22Rv1 (cell line): ENCODE measurements at regions not wholly inside any gene's neighbourhood (a gene's known extent, or its start where the extent isn't known, plus 50 kb on each side); places are given as distances from the start of the nearest gene placed in this dataset.

Source experiments
- H3K27ac ChIP-seq: fragments of 450-650 bp; 2 replicates; pipeline ENCODE4 v1.5.1; 2017
- ZFX ChIP-seq: fragments of 450-650 bp; IDR thresholded peaks from 2 replicates; pipeline ENCODE4 v1.6.1; 2017; ENCODE audit warnings: antibody characterized with exemption, borderline replicate concordance
- TF ChIP-seq, protein P1 (sequence below): fragments of 450-650 bp; IDR thresholded peaks from 2 replicates; pipeline ENCODE4 v1.5.1; 2017; ENCODE audit warnings: mild to moderate bottlenecking

DNA sequence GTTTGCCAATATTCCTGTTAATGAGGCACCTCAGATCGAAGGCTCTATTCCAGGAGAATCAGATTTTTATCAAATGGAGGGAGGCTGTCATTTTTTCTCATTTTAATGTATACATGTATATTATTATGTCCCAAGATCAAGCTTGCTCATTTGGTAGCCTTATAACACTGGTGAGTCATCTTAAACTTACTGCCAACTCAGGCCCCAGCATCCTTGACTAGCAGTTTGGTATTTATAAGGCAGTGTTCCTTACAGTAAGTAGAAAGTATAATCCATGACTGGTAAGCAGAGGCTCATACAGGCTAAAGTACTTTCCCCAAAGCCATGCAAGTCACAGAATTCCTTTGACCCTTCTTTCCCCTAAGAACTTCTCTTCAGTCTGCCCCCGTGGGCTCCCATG, 90.7 kb upstream of the NR3C1 start:
- no peak overlapping the region for H3K27ac ChIP-seq
- TF ChIP-seq, protein P1, sequence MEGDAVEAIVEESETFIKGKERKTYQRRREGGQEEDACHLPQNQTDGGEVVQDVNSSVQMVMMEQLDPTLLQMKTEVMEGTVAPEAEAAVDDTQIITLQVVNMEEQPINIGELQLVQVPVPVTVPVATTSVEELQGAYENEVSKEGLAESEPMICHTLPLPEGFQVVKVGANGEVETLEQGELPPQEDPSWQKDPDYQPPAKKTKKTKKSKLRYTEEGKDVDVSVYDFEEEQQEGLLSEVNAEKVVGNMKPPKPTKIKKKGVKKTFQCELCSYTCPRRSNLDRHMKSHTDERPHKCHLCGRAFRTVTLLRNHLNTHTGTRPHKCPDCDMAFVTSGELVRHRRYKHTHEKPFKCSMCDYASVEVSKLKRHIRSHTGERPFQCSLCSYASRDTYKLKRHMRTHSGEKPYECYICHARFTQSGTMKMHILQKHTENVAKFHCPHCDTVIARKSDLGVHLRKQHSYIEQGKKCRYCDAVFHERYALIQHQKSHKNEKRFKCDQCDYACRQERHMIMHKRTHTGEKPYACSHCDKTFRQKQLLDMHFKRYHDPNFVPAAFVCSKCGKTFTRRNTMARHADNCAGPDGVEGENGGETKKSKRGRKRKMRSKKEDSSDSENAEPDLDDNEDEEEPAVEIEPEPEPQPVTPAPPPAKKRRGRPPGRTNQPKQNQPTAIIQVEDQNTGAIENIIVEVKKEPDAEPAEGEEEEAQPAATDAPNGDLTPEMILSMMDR, result no peak
- no peak for TF ChIP-seq ZFX

DNA sequence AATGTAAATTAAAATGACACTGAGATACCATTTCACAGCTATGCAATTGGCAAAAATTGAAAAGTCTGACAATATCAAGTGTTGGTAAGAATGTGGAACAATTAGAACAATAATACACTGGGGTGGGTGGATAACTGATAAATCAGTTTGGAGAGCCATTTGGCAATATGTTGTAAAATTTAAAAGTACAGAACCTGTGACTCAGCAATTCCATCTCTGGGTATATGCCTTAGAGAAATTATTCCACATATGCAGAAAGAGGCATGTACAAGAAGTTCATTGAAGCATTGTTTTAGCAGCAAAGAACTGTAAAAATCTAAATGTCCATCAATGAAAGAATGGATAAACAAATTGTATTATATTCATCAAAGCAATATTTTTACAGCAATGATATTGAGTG, 89.3 kb upstream of the NR3C1 start:
- TF ChIP-seq, protein P1, result no peak
- TF ChIP-seq ZFX, result no peak
- no peak overlapping the region for H3K27ac ChIP-seq

DNA sequence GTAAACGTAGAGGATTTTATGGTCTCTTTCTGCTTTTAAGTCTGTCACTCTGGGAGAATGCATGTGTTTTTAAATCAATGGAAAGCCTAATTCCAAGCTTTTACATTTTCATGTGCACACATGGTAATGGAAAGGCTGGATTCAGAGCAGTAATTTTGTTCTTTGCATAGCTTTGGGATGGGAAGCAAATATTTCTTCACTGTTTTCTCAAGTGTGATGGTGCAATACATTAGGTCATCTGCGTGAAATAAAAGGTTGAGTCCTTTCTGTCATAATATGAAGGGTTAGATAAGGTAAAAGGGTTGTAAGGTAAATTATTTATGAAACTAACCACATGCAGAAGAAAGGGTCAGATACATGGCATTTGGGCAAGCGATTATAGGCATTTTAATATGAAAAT, 88.2 kb upstream of the NR3C1 start:
- TF ChIP-seq ZFX, result no peak
- no peak overlapping the region for H3K27ac ChIP-seq

DNA sequence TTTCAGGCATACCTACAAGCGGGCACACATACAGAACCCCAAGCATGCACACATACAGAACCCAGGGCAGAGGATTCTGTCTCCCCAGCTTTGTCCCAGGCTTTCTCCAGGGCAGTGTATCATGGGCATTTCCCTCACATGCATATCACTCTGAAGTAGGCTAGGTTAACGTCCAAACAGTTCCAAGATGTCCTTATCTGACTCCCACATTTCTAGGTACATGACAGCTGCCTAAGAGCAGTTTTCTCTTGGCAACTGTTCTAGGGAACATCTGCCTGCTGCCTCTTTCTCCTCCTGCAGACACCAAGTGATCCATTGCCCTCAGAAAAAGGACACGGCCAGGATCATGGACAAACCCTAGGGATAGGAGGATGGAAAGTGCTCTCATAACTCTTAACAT, 84.9 kb upstream of the NR3C1 start:
- TF ChIP-seq ZFX, result no peak
- TF ChIP-seq, protein P1, result no peak
- H3K27ac ChIP-seq, result no peak overlapping the region

DNA sequence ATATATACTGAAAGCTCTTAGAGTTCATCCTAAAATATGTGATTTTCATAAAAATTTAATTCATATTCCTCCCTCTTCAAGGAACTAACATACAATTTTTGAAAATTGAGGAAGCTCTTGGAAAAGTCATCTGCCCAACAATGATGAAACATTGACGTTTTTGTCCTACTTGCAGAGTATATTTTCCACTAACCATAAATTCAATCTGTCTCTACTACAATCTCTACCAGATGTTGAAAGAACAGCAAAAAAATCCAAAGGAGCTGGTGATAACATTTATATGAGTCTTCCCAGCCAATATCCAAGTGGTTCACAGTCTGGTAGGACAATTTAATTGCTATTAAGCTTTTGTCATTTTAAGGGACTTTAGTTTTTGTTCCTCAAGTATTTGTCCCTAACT, 81.1 kb upstream of the NR3C1 start:
- H3K27ac ChIP-seq, result no peak overlapping the region
- TF ChIP-seq, protein P1, result no peak
- TF ChIP-seq ZFX, result no peak

DNA sequence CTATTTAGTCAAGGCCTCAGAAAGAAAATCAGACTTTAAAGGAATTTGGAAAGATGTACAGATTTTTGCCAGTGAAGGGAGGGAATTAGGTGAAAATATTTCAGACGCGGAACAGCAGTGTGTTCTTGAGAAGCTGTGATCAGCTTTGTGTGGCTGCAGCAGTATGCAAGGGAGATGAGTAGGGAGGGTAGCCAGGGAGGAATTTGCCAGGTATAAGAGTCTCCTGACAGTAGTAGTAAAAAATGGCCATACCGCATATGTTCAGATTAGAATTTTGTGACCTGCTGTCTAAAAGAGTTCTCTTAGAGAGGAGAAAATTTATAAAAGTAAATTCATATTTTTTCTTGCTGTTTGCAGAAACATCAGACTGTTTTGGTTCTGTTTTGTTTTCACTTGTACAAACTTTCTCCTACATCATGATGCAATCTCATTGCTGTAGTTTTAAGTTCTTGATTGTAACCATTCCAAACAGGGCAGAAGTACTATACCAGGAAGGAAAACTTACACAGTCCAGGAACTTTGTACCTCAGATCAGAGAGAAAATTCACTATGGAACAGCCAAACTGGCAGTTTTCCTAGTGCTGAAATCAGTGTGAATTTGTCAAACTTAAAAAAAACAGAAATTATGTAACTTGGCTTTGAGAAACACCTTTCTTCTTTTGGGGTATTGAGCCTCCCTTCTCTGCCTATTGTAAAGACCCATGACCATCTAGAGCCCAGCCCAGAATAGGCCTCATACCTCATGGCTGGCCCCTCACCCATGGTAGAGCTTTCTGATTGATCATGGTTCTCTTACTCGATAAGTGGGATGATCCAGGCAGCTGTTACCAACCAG, 78.4 kb upstream of the NR3C1 start:
- TF ChIP-seq ZFX, result no peak
- TF ChIP-seq, protein P1, result no peak

DNA sequence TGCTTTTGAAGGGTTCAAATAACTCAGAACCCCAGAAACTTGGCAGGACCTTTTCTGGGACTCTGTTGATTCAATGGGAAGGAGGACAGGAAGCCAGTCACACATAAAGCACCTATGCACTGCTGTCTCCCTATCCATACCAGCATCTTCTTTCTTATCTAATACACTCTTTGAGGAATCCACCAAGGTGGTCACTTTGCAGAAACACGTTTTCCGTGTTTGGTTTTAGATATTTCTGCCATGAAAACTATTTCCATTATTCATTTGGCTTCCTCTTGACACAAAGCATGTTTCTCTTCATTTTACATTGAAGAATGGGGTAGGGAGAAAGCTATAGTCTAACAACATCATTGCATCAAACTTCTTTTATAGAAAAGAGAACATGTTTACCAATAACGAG, 76.5 kb upstream of the NR3C1 start:
- TF ChIP-seq, protein P1, result no peak
- TF ChIP-seq ZFX, result no peak
- H3K27ac ChIP-seq, result no peak overlapping the region

More for the DNA sequence above, 78.4 kb upstream of the NR3C1 start:
- no peak overlapping the region for H3K27ac ChIP-seq
